ENCODE measurements at regions not wholly inside any gene's neighbourhood (a gene's known extent, or its start where the extent isn't known, plus 50 kb on each side); places are given as distances from the start of the nearest gene placed in this dataset.

DNA sequence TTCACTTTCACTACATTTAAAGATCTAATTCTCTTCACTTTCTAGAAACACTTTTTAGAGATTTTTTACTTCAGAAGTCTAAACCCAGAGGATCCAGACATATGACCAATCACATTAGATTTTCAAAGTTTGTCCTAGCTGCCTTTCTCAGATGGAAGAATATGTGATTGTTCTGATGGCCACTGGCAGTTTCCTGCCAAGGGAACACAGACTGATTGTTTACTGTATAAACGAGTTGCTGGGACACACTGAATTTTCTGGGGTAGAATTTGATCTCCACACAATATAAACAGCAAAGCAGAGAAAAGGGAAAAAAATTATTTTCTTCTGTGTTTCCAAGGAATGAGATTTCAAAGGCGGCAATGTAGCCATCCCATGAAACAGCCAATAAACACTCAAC lies 480.0 kb downstream of the TOX3 start:
- FAIRE-seq = no peak
- DNase-seq (ENCODE audit: low spot score in 2 of 2) = no peak

DNA sequence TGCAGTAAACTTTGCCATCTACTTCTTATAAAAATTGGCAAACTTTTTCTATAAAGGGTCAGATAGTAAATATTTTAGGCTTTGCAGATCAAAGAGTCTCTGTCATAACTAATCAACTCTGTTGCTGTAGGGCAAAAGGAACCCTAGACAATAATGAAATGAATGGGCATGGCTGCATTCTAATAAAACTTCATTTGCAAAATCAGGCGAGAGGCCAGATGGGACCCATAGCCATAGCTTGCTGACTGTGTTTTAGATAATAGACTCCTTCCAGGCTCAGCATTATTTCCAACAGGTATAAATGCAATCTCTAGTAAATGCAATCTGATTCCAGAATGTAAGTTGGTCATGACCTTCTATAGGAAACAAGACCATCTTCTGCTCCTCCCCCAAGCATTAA lies 490.7 kb downstream of the TOX3 start:
- FAIRE-seq (no peak), DNase-seq (ENCODE audit: low spot score in 2 of 2) (no peak)

DNA sequence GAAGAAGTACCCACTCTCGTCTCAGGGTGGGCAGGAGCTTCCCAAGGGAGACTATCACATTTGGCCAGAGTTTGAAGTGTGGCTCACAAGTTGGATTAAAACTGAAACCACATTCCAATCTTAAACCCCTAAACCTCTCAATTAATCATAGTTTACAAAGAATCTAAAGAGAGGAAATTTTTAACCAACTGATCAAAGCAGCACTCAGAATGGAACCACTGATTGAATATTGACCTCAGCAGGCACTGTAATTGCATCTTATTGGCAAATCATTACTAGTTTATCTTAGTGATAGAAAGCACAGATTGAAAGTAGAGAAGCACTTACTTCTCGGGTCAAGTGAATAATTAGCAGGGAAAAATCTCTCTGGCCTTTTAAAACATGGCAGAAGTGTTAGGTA lies 491.6 kb downstream of the TOX3 start:
- FAIRE-seq (no peak), DNase-seq (ENCODE audit: low spot score in 2 of 2) (no peak)

DNA sequence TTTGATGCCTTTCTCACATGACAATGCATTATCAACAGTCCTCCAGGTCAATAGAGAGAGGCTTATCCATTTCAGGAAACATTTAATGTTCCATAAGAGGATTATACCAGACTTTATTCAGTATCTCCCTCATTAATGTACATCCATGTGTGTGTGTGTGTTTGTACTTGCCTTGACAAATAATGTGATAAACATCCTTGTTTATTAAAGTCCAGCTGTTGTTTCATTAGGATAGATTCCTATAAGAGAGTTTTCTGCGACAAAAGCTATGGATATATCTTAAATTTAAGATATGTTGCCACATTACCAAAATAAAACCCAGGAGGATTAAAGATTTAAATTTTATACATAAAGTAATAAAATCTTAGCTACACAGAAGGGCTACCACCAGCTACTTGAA lies 492.6 kb downstream of the TOX3 start:
- FAIRE-seq (no peak), DNase-seq (ENCODE audit: low spot score in 2 of 2) (no peak)

DNA sequence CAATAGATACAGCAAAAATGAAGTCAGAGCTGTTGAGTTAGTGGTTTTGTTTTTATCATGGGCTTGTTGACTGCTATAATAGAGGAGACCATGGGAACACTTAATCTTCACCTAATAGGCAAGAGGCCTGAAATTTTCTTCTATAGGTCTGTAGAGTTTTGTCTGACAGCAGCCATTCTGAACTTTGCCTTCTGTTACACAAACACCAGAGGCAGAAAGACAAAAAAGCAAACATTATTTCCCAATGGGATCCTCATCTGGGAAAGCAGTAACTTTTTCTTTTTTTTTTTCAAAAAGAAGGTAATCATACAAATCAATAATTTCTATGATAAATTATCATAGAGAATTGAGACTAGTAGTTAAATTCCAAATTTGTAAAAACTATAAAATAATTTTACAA lies 494.1 kb downstream of the TOX3 start:
- no peak for FAIRE-seq
- DNase-seq (ENCODE audit: low spot score in 2 of 2) = no peak

DNA sequence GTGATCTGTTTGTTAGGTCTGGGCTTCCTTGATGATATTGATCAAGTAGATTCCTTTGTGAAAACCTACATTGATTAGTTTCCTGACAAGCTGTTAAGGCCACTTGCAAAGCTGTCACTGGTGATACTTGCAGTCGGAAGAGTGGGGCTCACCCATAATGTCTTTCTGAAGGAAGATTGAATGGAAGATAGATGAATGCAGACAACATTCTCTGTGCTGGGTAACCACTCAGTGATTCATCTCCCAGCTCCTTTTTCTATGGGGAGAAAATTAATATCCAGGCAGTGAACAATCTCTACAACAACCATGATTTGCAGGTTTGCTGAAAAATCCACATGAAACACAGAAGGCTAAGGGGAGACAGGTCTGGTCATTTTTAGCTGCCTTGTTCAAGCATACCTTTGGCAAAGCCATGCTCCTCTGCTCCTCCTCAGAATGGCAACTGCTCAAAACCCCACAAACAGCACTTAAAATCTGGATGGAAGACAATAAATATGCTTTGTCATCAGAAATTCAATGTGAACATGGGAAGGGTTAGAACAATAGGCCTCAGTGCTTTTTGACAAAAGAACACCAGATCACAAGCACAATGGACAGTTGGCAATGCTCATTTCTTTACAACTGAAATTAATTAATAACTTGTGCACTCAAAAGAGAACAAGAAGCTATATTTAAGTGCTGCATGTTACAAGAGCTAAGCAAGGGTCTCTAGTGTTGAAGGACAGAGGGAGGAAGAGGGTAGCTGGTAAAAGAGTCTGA lies 495.4 kb downstream of the TOX3 start:
- DNase-seq (ENCODE audit: low spot score in 2 of 2) (no peak), FAIRE-seq (no peak)

DNA sequence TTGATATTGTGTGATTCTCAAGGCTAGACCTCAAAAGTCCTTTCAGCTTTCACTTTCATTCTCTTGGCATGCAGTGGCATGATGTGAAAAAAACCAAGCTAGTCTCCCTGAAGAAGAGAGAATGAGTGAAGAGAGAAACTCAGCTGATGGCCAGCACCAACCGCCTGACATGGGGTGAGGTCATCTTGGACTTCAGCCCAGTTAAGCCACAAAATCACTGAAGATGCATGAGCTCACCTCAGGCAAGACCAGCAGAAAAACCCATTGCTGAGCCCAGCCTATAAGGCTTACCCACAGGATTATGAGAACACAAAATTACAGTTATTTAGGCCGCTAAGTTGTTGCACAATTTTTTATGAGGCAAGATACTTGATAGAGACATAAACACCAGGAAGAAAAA lies 496.5 kb downstream of the TOX3 start:
- DNase-seq (ENCODE audit: low spot score in 2 of 2) (no peak), FAIRE-seq (no peak)

DNA sequence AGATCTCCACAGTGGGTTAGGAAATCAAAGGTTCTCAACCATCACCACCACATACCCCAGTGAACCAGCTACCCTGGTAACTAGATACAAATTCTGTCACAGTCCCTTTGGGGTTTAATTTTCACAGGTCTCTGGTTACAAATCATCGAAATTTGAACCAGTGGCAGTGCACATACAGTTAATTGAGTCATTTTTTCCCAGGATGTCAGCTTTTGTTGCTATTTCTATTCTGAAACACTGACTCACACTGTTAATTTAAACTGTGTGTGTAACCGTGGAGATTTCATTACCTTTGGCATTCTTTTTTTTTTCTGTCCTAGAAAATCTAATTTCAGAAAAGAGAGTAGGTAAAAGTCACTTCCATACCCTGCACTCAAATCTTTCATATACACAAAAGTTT lies 511.5 kb downstream of the TOX3 start:
- no peak for FAIRE-seq
- DNase-seq (ENCODE audit: low spot score in 2 of 2) = no peak

DNA sequence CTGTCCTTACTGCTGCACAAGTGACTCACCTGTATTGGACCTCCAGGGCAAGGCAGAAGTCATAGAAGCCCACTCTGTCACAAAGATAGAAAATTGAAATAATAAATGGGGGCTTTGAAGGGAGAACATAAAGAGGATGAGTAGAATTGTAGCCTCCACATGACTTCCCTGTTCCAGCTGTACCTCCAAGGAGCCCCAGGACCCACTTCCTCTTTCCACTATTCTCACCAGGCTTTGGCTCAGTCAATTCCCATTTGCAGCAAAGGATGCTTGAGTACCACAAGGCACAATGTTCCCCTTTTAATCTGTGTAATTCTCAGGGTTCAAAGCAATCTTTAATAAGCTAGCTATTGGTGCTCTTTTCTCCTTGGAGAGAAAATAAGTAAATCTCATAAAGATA lies 512.1 kb downstream of the TOX3 start:
- DNase-seq (ENCODE audit: low spot score in 2 of 2) = no peak
- FAIRE-seq = no peak

DNA sequence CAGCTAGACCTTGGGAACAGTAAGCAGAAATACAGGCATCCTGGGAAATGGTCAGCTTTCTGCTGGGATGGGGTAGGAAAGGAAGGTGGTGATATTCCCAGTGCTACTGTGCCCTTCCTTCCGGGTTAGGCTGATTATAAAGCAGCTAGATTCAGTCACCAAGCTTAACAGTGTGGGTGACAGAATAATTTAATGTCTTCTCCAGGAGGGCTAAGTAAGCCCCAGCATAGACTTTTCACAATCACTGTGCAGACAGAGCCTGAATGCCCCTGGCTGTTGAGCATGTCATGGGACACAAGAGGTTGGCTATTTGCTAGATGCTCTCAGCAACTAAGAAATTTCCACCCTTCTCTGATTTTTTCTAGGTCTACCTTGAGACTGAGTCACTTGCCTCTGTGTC lies 513.0 kb downstream of the TOX3 start:
- DNase-seq (ENCODE audit: low spot score in 2 of 2) (no peak), FAIRE-seq (no peak)

DNA sequence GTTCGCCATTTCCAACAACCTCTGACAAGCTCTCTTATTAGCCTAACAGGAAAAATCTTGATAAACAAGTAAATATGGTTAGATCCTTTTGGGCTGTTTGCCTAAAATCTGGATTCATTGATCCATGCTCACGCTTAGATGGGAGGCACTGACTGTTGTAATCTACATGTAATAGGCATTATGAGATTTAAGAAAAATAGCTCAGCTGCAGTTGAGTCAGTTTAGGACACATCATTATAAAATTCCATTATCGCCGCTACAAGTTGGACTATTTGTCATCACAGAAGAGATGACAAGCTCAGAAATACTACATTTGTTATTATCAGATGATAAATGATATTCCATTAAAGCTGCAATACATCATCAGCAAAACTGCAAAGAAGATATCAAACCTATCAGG lies 524.0 kb downstream of the TOX3 start:
- DNase-seq (ENCODE audit: low spot score in 2 of 2) = no peak
- FAIRE-seq = no peak

DNA sequence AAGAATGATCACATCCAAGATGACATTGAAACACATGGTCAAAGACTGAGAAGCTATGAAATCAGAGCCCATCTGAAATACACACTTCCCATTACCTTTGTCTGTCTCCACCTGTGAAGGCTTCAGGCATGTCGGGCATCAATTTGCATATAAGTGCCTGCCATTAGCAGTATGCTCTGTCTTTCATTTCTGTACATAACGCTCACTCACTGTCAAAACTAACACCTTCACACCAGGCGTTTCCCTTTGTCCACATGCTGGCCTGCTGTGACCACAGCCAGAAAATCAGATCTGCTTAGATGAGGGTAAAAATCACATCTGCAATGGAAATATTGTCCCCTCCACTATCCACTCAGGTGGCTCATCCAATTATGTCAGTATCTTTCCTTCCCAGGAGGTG lies 524.8 kb downstream of the TOX3 start:
- DNase-seq (ENCODE audit: low spot score in 2 of 2) (no peak), FAIRE-seq (no peak)

DNA sequence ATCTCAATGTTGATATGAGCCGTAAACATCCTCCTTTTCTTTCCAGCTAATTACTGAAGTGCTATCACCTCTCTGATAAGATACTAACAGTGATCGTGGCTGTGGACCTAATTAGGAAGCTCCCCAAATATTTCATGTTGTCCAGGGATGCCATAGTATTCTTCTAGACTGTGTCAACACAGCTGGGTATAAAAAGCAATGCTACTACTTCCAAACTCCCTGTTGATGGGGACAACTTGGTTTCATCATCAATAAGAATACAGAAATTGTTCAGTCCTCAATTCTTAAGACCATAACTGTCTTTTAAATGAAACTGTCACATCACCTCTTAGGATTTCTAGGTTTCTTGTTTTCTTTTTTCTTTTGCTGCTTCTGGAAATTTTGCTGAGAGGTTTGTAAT lies 530.6 kb downstream of the TOX3 start:
- no peak for FAIRE-seq
- no peak for DNase-seq (ENCODE audit: low spot score in 2 of 2)

DNA sequence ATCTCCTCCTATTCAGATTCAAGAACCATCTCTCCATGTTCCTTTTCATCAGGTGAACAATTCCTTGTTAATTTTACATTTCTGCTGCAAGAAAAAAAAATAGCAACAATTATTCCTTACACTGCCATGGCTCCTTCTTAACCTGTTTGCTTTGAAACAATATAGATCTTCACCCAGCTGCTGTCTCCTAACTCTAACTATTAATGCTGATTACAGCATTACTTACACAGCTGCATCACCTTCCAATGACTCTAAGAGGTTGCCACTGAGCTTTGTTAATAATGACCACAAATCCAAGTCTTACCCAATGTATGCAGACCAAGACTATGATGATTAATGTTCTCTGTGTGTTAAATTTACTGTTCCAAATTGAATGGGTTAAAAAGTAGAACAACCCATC lies 541.4 kb downstream of the TOX3 start:
- FAIRE-seq = no peak
- DNase-seq (ENCODE audit: low spot score in 2 of 2) = no peak

DNA sequence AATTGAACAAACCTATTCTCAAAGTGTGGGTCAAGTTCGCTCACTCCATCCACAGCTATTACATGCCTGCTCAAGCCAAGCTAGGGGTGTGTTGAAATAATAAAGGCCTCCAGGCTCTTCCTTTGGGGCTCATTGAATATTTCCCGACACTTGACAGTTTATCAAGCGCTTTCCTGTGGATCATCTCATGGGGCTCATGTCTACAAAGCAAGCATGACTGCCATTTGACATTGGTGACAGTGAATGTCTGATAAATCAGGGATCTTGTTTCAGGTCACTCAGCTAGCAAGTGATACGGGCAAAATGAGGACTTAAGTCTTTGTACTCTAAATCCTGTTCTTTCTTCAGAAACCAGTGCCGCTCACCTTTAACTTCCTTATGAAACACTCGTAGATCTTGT lies 542.6 kb downstream of the TOX3 start:
- no peak for DNase-seq (ENCODE audit: low spot score in 2 of 2)
- no peak for FAIRE-seq

DNA sequence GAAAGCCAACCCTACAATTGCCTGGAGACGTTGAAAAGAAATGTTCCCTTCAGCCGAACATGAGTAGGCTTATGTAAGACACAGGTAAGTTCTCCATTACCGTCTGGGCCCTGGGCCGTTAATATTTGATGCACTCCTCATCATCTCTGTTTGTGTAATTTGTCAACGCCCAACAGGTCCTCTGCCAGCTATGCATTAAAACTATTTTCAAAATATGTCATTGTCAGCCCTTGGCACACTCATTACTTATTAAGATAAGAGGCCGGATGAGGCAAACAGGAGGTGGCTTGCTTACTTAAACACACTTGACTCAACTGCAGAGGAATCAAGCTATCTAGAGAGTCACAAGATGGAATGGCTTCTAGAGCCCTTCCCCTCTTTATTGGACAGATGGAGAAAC lies 544.9 kb downstream of the TOX3 start:
- DNase-seq (ENCODE audit: low spot score in 2 of 2) (no peak), FAIRE-seq (no peak)

DNA sequence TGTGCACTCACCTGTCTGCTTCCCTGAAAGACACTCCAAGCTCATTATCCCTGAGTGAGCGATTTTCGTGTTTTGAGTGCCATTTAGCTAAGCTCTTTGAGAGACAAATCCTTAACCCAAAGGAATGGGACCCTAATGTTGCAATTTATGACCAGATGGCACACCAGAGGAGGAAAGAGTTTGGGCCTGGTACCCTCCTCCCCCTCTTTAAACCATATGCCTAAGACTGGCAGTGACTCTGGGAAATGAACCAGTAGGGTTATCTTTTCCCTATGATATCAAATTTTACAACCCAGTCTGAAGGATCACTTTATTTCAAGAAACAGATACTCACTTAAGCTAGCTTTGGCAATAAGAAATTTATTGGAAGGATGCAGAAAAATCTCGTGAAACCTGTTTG lies 550.4 kb downstream of the TOX3 start:
- no peak for DNase-seq (ENCODE audit: low spot score in 2 of 2)
- no peak for FAIRE-seq

DNA sequence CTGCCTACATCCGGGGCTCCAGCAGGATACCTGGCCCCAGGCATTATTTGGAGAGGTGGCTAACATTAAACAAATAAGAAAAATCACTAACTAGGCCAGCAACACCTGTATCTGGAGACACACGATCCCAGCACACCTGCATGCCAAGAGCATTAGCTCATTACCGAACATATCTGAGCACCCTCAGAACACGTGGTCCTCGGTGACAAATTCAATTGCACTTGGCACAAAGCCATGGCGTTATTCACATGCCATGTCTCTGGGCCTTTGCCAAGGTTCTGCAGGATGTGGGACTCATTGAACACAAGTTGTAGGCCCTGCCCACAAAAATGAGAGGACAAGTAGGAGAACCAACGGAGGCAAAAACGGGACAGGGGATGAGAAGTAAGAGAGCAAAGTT lies 552.3 kb downstream of the TOX3 start:
- no peak for DNase-seq (ENCODE audit: low spot score in 2 of 2)
- FAIRE-seq = no peak

DNA sequence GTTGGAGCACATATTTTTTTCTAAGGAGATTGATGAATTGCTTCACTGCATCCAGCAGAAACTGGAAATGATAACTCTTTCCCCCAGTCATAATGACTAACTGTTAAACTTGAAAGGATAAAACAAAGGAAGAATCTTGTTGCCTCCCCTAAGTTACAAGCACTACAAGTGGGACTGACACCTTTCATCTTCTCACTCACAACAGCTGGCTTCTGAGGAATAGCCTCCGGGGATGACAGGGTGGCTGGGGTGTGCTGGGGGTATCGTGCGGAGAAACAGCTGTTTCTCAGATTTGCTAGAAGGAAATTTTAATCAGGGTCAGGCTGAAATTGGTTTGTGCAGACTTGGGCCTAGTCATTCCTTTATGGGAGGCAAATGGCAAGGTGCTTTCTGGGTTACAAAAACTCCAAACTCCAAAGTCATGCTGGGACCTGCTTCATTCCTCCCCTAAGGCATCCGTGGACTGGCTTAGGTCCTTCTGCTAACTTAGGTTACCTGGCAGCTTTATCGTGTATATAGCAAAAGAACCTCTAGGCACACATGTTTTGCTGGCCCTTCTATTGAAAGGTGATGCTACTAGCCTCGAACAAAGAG lies 557.2 kb downstream of the TOX3 start:
- no peak for DNase-seq (ENCODE audit: low spot score in 2 of 2)
- FAIRE-seq = no peak

DNA sequence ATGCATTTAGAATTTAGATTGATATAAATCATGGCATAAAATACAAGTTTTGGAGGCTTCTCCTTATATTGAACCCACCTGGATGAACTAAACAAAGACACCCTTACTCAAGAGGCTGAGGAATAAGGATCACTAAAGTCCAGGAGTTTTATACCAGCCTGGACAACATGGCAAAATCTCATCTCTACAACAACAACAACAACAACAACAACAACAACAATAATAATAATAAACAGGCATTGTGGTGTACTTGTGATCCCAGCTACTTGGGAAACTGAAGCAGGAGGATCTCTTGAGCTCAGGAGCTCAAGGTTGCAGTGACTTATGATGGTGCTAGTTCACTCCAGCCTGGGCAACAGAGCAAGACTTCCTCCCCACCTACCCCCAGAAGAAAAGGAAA lies 558.0 kb downstream of the TOX3 start:
- FAIRE-seq (no peak), DNase-seq (ENCODE audit: low spot score in 2 of 2) (no peak)

DNA sequence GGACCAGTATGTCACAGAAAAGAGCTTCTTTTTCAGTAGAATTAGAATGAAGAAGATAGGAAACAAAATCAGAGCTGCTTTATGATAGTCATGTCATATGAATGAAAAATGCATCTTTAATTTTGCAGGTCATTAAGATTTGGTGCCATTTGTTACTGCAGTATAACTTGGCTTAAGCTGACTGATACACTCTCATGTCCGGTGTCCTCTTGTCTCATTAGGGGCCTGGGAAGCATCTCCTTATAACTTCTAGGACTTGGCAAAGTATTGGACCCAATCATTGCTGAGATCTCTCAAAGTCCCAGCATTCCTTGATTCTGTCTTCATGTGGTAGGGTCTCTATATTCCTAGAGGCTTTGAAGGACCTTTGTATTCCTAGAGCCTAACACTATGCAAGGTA lies 559.4 kb downstream of the TOX3 start:
- DNase-seq (ENCODE audit: low spot score in 2 of 2) (no peak), FAIRE-seq (no peak)

DNA sequence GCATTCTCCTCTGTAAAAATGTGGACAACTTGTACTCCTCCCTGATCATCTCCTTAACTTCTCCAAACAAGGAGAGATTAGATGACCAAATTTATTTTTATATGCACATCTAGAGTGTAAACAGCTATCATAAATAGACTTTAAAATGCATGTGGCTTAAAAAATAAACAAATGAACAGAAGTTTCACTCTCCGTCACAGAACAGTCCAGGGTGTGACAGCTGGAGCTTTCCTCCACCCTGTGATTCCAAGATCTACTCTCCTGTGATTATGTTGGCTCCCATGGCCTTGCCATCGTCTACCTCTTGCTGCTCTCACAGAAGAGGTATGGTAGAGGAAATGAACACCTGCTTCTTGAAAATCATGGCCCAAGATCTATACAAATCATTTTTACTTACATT lies 560.2 kb downstream of the TOX3 start:
- no peak for FAIRE-seq

DNA sequence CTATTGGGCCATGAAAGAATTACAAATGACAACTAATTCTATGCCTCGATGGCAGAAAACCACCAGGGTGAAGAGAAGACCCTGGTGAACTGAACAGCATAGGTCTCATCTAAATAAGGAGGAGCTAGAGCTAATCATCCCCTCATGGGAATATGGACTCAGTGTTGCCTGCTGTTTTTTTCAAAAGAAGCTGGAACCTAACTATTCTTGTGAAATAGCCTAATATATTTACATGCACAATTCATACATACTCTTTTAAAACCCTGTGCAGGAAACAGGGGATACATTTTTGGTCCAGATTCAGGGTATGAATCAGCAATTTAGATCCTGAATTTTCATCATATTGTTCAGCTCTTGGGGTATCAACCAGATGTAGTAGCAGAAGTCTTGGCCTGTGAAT lies 560.6 kb downstream of the TOX3 start:
- no peak for DNase-seq (ENCODE audit: low spot score in 2 of 2)
- no peak for FAIRE-seq

More for the DNA sequence above, 560.2 kb downstream of the TOX3 start:
- DNase-seq (ENCODE audit: low spot score in 2 of 2) = no peak

Measured in frontal cortex (tissue), 3 donors.